Stimulated activated CD4-positive, alpha-beta T cell treated with anti-CD3 and anti-CD28 coated beads, Interleukin-4, amount 100 ng/mL, for 48 hours (primary cell): ENCODE measurements at regions not wholly inside any gene's neighbourhood (a gene's known extent, or its start where the extent isn't known, plus 50 kb on each side); places are given as distances from the start of the nearest gene placed in this dataset.

Experiments
- DNase-seq, 2 donors: peaks; one replicate each; pipeline ENCODE4 v3.0.0-alpha.2; 2020; ENCODE audit warnings: low read depth in 2 of 2

DNA sequence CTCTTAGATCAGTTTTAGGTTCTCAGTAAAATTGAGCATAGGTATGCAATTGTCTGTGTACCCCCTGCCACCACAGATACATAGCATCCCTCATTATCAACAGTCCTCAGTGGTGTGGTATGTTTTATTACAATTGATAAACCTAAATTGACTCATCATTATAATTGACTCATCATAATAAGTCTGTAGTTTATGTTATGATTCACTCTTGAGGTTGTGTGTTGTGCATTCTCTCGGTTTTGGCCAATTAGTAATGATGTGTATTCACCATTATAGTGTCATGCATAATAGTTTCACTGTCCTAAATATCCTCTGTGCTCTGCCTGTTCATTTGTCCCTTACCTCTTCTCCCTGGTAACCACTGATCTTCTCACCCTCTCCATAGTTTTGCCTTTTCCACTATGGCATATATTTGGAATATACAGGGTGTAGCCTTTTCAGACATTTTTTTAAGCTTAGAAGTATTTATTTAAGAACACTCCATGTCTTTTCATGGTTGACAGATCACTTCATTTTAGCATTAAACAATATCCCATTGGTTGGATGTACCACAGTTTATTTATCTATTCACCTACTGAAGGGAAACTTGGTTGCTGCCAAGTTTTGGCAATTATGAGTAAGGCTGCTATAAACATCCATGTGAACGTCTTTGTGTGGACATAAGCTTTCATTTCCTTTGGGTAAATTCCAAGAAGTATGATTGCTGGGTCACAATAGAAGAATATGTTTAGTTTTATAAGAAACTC, 1620.6 kb upstream of the MIR17HG start:
- DNase-seq = no peak

DNA sequence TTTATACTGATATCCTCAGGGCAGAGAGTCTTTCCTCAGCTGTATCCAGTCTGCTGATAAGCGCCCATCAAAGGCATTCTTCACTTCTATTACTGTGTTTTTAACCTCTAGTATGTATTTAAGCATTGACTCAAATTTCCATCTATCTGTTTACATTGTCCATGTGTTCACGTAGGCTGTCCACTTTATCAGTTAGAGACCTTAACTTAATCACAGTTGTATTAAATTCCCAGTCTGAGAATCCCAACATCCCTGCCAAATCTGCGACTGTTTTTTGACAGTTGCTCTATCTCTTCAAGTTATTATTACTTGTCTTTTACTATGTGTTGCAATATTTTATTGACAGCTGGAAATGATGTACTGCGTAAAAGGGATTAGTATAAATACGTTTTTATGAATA, 1613.7 kb upstream of the MIR17HG start:
- DNase-seq = no peak

DNA sequence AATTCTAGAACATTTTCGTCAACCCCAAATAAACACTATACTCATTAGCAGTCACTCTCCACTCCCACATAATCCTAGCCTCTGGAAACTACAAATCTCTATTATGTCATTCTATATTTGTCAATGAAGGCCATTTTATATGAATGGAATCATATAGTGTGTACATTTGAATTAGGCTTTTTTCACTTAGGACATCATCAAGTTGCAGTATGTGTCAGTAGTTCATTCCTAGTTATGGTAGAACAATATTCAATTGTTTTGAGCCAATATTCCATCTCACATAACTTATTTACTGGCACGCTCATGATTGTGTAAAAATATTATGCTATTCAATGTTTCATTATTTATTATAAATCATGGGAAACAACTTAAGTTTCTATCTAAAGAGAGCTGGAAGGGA, 1610.4 kb upstream of the MIR17HG start:
- no peak for DNase-seq

DNA sequence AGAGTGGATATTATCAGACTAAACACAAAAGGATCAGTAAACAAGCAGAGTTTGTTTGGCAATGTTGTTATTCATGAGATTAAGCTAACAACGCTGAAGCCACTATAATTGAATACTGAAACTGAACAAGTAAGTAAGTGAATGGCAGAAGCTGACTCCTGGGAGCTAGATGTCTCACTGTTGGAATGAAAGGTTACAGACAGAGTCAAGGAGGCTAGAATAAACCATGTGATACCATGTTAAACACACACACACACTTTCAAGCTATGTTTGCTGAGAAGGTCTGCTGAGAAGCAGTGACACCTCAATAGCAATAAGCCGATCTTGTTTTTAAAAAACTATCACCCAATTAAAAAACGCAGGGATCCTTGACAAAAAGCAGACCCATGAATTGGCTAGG, 1609.4 kb upstream of the MIR17HG start:
- DNase-seq = no peak

DNA sequence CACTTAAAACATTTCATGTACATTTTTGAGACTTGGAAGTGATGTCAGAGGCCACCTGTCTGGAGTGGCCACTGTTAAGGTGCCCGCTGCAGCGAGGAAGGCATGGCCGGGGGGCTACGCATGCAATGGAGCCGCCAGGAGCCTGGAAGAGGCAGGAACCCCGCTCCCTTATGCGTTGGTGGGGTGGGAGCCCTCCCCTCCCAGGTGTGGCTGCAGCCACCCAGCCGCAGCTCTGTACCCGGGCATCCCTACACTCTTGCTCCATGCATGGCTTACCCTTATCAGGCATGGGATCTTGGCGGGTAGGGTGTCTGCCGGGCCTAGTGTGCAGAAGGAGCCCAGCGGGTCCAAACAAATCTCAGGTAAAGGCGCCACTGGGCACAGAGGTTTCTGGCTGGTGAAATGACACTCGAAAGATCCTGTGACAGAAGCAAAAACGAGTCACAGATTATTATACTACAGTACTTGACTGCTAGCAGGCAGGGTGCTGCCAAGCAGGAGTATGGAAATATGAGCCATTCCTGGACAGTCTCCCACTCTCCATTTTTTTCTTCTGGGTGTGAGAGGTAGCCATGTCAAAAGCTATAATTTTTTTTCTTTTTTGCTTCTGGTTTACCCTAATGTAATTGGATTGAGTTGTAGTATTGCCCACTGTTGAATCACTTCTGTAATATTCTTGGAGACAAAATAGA, 1606.3 kb upstream of the MIR17HG start:
- DNase-seq = no peak

DNA sequence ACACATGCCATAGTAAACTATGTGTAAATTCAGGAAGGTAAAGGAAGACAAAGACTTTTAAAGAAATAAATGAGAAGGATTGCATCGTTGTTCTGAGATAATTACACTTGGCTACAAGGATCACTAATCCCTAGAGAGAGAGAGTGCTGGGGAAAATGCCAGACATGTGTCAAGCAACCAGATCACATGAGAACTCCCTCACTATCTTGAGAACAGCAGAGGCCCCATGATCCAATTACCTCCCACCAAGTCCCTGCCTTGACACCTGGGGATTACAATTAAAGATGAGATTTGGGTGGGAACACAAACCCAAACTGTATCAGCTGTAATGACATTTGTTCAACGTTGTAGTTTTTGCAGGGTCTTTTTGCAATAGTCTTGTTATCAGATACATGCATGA, 1600.9 kb upstream of the MIR17HG start:
- DNase-seq = no peak

DNA sequence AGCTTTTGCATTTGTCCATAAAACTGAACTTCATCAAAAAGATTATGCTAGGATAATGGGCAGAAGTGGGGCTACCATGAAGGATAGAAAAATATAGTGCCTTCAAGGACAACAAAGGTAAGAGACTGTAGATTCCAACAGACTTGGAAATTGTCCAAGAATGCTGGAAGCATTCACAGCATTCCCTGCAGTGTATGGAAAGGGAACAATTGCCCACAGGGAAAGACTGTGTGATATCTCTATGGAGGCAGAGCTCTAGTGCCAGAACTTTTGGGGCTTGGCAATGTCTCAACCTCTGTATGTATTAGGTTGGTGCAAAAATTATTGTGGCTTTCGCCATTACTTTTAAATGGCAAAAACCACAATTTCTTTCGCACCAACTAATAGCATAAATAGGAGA, 1598.8 kb upstream of the MIR17HG start:
- no peak for DNase-seq

DNA sequence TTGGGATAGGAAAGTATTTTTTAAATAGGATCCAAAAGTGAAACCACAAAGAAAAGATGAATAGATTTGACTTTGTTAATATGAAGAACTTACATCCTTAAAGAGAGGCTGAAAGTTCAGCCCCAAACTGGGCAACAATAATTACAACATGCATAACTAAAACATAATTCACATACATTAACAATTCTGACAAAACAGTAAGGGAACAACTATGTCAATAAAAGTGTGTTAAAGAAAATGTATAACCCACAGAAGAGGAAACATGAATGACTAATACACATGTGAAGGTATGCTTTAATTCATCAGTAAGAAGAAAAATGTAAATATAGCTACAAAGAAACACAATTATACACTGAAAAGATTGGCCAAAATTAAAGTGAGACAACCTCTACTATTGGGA, 1597.6 kb upstream of the MIR17HG start:
- DNase-seq = no peak

DNA sequence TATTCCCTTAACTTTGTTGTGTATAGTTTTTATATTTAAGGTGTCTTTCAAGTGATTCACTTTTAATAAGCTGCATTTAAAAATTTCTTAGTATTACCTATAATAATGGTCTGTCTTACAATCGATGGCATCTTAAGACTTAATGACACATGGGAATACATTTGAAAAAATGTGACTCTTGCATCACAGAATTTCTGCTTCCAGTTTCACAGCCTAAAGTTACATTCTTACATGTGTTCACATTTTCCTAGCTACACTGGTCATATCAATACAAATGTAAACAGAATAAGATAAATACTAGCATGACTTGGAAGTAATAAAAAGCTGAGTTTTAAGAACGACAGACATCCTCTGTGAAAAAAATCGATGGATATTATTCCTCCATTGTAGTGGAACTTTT, 1597.1 kb upstream of the MIR17HG start:
- no peak for DNase-seq

DNA sequence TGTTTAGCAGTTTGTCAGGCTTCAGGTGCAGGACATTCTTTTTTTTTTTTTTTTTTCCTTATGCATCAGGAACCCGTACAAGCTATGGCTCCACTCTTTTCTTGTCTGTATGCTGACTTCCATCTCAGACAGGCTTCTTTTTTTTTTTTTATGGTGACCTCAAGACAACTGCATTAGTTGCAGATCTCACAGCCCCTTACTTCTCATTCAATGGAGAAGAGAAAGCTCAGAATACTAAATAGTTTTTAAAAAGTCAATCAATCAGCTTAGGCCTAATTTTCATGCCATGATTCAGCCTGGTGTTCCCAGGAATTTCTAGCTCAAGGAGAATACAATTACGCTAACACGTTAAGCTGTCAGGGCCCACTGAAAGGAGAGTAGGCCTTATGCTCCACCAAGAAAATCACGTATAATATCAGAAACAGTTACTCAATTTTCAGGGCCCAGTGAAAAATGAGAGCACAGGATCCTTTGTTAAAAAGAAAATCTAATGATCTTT, 1596.0 kb upstream of the MIR17HG start:
- no peak for DNase-seq

DNA sequence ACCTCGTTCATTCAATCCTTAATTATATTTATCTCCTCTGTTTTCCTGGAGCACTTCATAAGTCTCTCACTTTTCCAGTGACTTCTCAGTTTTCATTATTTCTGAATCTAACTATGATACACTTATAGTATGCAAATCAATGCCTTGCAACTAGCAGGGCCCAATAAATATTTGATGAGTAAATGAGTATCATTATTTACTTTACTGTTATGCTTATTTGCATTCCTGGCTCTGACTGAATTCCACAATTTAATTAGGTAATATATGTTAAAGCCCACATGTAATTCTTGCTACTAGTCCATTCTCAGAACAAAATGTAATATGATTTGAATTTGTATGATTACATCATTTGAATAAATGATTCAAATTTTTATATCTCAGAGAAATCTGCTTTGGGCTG, 1595.1 kb upstream of the MIR17HG start:
- no peak for DNase-seq

DNA sequence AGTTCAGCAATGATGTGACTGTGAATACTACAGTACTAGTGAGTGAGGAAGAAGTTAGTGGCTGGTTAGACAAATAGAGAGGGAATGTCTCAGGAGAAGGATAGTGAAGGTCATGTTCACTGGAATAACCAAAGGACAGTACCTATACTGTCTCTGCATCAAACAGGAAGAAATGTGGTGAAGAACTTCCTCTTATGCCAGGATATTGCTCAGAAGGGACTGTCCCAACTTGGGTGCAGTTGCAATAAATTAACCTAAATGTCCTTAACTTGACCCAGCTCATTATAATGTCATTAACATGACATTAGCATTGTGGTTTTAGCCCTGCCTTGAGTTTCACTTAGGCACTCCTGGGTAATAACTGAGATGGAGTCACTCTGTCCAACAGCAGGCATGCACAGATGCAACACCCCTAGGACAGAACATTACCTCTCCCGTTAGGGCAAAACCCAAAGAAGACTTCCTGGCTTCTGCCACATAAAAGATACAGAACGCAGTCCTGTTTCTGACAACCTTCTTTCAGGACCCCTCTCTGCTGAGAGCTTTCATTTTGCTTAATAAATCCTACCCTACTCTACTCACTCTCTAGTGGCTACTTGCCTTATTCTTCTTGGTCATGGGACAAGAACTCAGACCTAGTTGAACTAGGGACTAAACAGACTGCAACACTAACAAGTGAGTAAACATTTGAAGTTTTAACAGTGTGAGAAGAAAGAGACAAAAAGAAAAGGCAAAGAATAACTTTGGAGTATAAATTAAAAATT, 1591.6 kb upstream of the MIR17HG start:
- no peak for DNase-seq

DNA sequence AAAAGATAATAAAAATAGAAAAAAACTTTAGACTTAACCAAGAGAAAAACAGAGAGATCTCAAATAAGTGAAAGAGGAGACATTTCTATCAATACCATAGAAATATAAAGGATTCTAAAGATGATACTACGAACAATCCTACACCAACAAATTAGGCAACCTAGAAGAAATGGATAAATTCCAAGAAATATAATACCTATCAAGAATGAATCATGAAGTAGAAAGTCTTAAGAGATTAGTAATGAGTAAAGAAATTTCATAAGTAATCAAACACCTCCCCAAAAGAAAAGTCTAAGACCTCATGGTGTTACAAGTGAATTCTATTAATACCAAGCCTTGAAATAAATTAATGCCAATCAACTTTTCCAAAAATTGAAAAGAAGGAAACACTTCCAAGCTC, 1584.5 kb upstream of the MIR17HG start:
- no peak for DNase-seq

DNA sequence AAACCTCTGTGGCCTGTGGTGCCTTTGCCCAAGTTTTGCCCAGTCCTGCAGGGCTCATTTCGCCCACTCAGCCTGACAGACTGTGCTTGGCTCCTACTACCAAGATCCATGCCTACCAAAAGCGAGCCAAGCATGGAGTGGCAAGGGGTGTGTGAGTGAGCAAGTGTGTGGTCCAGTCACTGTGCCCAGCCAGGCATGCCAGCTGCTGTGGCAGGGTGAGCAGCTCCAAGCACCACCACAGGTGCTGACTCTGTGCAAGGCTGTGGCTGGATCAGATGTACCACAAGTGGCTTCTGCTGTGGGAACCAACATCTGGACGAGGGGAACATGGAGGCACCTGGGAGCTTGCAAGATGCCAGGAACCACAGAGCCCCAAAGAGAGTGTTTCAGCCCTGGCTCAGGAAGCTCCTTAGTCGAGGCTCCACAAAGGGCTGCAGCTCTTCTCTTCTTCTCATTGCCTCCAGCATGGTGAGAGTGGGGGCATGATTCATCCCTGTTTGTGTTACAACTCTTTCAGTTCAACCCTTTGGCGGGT, 1564.2 kb upstream of the MIR17HG start:
- DNase-seq = no peak

DNA sequence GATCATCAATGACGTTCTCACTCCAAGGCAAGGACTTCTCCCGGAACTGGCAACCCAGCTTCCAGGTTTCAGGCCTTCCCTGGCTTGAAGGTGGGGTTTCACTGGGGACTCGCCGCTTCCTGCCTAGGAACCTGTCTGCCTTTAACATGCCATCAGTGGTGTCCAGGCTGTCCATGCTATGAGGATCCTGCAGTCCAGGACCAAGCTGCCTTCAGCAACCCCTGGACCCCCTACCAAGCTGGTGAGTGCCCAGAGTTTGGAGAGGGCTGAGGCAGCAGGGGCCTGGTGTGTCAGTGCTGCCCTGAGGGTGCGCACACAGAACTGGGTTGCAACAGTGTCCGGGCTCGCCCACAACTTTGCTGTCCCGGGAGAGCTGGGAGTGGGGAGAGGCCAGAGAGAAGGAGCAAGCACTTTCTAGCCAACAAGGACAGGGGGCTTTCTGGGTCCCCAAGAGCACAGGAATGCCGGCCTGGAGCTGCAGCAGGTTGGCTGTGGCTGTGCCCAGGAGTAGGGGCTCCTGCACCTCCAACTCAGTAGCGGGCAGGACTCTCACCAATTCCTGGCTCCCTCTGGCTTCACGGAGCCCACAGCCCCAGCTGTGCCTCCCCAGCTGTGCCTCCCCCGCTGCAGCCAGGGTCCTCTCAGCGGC, 1563.2 kb upstream of the MIR17HG start:
- no peak for DNase-seq

DNA sequence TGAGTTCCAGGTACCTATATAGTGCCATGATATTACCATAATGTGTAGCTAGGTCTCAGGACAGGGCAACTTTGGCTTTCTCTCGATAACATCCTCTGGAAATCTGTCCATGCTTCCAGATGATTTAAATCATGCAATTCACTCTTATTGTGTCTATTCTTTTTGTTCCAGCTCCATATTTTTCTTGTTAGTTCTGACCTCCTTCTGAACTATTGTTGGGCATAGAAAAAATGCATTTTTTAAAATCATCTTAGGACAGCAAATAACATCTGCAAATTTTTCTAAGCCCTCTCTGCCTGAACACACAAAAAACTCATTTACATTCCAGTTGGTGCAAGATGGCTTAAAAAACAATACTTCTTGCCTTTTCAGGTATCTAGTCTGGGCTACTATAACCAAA, 1561.0 kb upstream of the MIR17HG start:
- DNase-seq = no peak

DNA sequence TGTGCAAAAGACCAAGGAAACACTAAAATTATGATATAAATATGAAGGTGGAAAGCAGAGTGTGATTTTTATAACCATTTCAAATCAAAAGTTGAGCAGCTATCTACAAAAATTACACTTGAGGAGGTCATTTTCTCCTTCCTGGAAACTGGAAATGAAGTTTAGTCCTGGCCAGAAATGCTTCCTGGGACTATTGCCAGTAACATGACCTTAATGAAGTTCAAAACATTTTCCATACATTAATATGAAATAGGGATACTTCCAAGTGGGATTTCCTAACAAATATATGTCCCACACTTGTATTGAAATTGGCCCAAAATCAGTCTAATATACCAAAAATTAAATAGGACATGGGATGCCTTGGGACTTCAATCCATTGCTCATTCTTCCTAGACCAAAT, 1556.8 kb upstream of the MIR17HG start:
- DNase-seq = no peak

DNA sequence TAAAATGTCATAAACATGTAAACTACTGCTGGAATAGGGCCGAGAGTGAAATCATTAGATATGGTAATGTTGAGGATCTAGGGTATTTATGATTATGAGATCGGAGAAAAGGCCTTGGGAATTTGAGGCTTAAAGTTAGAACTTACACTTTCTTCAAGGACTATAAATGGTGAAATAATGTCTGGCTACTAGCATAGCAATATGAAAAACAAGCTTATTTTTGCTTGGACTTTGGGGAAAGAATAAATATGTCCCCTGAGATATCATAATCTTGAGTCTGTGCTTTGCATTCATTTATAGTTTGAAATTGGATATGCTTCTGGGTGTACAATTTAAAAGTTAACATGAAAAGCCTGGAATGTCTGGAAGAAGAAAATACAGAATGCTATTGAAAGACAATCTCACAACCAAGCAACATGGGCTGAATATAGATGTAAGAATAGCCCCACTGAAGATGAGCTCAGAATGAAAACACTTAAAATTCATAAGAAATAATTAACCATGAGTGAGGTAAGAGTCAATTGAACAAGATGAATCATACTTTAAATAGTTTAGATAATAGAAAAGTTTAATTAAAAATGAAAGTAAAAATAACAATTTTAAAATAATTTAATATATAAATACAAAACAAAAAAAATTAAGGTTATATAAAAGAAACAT, 1555.4 kb upstream of the MIR17HG start:
- no peak for DNase-seq

DNA sequence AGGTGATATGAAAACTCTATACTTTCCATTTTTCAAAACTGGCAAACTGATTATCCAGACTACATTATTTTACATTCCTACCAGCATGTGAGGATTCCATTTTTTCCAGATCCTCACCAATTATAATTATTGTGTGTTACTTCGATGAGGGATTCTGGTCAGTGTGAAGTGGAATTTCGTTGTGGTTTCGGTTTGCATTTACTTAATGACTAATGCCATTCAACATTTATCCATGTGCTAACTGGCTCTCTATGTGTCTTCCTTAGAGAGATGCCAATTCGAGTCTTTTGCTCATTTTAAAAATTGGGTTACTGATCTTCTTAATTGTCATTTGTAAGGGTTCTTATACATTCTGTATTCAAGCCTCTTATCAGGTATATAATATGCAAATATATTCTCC, 1551.3 kb upstream of the MIR17HG start:
- no peak for DNase-seq

DNA sequence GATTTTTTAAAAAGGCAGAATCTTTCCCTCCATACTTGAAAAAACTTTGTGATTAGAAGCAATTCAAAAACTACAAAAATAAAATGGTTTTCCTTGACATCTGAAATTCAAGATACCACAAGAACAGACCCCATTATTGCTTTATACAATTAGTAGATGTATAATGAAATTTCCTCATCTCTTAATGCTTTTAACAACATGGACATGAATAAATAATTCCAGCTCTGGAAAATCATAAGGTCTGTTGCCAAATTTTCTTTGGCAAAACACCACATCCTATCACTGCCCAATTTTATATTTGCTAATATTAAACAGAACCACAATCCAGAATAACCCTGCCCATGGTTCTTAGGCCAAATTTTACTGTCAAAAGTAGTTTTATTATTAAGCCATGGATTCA, 1543.6 kb upstream of the MIR17HG start:
- no peak for DNase-seq

DNA sequence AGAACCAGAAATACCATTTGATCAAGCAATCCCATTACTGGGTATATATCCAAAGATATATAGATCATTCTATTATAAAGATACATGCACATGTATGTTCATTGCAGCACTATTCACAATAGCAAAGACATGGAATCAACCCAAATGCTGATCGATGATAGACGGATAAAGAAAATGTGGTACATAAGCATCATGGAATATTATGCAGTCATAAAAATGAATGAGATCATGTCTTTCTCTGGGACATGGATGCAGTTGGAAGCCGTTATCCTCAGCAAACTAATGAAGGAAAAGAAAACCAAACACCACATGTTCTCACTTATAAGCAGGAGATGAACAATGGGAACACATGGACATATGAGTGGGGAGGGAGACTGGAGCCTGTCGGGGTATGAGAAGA, 1540.9 kb upstream of the MIR17HG start:
- DNase-seq = no peak
